GM12878 (cell line): ENCODE measurements at regions not wholly inside any gene's neighbourhood (a gene's known extent, or its start where the extent isn't known, plus 50 kb on each side); places are given as distances from the start of the nearest gene placed in this dataset.

Experiments
- ATF2 ChIP-seq: IDR thresholded peaks from 2 replicates; pipeline ENCODE4 v1.6.1; 2012; ENCODE audit warnings: low read length, inconsistent platforms
- CHD4 ChIP-seq: fragments of 200-600 bp; sonication (generic); IDR thresholded peaks from 2 replicates; pipeline ENCODE4 v1.6.1; 2016; ENCODE audit warnings: mild to moderate bottlenecking
- CTCF ChIP-seq, 3 experiments: IDR thresholded peaks in 2 of 3; conservative IDR thresholded peaks in 1 of 3; 2 replicates each; pipeline ENCODE4 v1.5.1; 2011; ENCODE audit warnings: low read depth in 3 of 3, low read length in 3 of 3, mild to moderate bottlenecking in 3 of 3, control low read depth in 2 of 3, moderate library complexity in 2 of 3, inconsistent platforms in 1 of 3, mixed read lengths in 1 of 3; ENCODE audit not compliant: control insufficient read depth in 2 of 3, insufficient read depth in 1 of 3; ENCODE audit errors: extremely low read depth in 1 of 3
- CUX1 ChIP-seq: IDR thresholded peaks from 2 replicates; pipeline ENCODE4 v1.6.1; 2012; ENCODE audit warnings: improper control_type of control experiment, low read depth, low read length; ENCODE audit not compliant: insufficient replicate concordance
- E4F1 ChIP-seq: fragments of 450-650 bp; IDR thresholded peaks from 2 replicates; pipeline ENCODE4 v1.6.1; 2018; ENCODE audit warnings: borderline replicate concordance, mild to moderate bottlenecking; ENCODE audit not compliant: partially characterized antibody
- EP300 ChIP-seq, 2 experiments: fragments of 150-350 bp in 1 of 2; IDR thresholded peaks; 2 replicates each; pipeline ENCODE4 v1.6.1; 2011 to 2012; ENCODE audit warnings: low read depth in 2 of 2, low read length in 2 of 2, borderline replicate concordance in 1 of 2, improper control_type of control experiment in 1 of 2, inconsistent platforms in 1 of 2; ENCODE audit not compliant: control insufficient read depth in 1 of 2
- EZH2 ChIP-seq: IDR thresholded peaks from 2 replicates; pipeline ENCODE4 v1.6.1; 2012; ENCODE audit warnings: low read depth, mild to moderate bottlenecking, control low read depth, inconsistent platforms, low read length, borderline replicate concordance; ENCODE audit not compliant: control insufficient read depth
- MTA3 ChIP-seq: IDR thresholded peaks from 2 replicates; pipeline ENCODE4 v1.6.1; 2012; ENCODE audit warnings: low read length, inconsistent platforms, borderline replicate concordance
- POLR2A ChIP-seq: IDR thresholded peaks from 2 replicates; pipeline ENCODE4 v1.6.1; 2011; ENCODE audit warnings: low read depth, mild to moderate bottlenecking, low read length
- REST ChIP-seq: IDR thresholded peaks from 2 replicates; pipeline ENCODE4 v1.6.1; 2012; ENCODE audit warnings: mild to moderate bottlenecking, low read depth, low read length
- SKIL ChIP-seq: fragments of 450-650 bp; IDR thresholded peaks from 2 replicates; pipeline ENCODE4 v1.6.1; 2017; ENCODE audit warnings: mild to moderate bottlenecking, low read depth, inconsistent platforms; ENCODE audit not compliant: poor library complexity, severe bottlenecking
- SMARCA5 ChIP-seq: fragments of 450-650 bp; IDR thresholded peaks from 2 replicates; pipeline ENCODE4 v1.6.1; 2017; ENCODE audit warnings: mild to moderate bottlenecking
- TARDBP ChIP-seq: IDR thresholded peaks from 2 replicates; pipeline ENCODE4 v1.6.1; 2016; ENCODE audit warnings: borderline replicate concordance
- ZBTB11 ChIP-seq: fragments of 450-650 bp; formaldehyde crosslinking; IDR thresholded peaks from 2 replicates; pipeline ENCODE4 v1.5.0; 2022; ENCODE audit warnings: mild to moderate bottlenecking, missing genetic modification characterization

GRCh38 chr4:38313175-38313574 lies 350.8 kb upstream of the KLF3 start:
- TF ChIP-seq CTCF (IDR thresholded peaks at IDR 0.05 in 2 of 3, conservative IDR thresholded peaks at IDR 0.05 in 1 of 3; ENCODE audit: control insufficient read depth in 2 of 3, extremely low read depth in 1 of 3, insufficient read depth in 1 of 3, low read depth in 3 of 3, low read length in 3 of 3): no peak
- no peak for TF ChIP-seq CHD4
- no peak for TF ChIP-seq ZBTB11
- TF ChIP-seq MTA3: no peak
- no peak for TF ChIP-seq SMARCA5
- no peak for TF ChIP-seq POLR2A
- no peak for TF ChIP-seq CUX1
- TF ChIP-seq EZH2: no peak
- TF ChIP-seq REST: no peak
- no peak for TF ChIP-seq SKIL
- no peak for TF ChIP-seq ATF2
- no peak for TF ChIP-seq E4F1
- no peak for TF ChIP-seq TARDBP
- TF ChIP-seq EP300 (IDR thresholded peaks at IDR 0.05; ENCODE audit: borderline replicate concordance in 1 of 2, control insufficient read depth in 1 of 2, low read depth in 2 of 2, low read length in 2 of 2): no peak
